CD1c-positive myeloid dendritic cell (primary cell): ENCODE measurements at regions not wholly inside any gene's neighbourhood (a gene's known extent, or its start where the extent isn't known, plus 50 kb on each side); places are given as distances from the start of the nearest gene placed in this dataset.
"Not testable (repeated sequence)": the region's sequence is repeated elsewhere in the genome, so short reads cannot be mapped to it uniquely, and the experiment has no call there.

Experiments
- DNase-seq: peaks from one replicate; pipeline ENCODE4 v3.0.0-alpha.2; 2016; ENCODE audit errors: extremely low spot score

DNA sequence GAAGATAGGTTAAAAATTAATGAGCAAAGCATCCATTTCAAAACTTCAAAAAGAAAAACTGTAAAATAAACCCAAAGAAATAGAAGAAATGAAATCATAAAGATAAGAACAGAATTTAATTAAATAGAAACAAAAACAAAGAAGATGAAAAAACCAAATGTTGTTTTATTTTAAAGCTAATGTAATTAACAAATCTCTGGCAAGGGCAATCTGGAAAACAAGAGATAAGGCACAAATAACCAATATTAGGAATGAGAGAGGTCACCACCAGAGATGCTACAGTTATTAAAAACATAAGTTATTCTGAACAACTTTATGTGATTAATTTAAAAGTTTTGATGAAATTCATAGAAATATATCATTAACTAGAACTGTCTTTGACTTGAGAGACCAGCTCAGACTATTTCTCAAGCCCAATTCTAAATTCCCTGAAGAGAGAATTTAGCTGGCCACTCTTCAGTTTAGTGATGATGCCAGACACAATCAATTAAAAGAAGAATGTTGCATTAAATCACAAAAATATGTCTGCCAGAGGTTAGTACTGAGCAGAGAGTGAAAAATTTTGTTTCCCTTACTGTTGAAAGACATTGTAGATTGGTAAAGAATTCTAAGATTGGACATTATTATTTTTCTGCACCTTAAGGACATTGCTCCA, 227.4 kb upstream of the VLDLR start:
- DNase-seq, result not testable (repeated sequence)

DNA sequence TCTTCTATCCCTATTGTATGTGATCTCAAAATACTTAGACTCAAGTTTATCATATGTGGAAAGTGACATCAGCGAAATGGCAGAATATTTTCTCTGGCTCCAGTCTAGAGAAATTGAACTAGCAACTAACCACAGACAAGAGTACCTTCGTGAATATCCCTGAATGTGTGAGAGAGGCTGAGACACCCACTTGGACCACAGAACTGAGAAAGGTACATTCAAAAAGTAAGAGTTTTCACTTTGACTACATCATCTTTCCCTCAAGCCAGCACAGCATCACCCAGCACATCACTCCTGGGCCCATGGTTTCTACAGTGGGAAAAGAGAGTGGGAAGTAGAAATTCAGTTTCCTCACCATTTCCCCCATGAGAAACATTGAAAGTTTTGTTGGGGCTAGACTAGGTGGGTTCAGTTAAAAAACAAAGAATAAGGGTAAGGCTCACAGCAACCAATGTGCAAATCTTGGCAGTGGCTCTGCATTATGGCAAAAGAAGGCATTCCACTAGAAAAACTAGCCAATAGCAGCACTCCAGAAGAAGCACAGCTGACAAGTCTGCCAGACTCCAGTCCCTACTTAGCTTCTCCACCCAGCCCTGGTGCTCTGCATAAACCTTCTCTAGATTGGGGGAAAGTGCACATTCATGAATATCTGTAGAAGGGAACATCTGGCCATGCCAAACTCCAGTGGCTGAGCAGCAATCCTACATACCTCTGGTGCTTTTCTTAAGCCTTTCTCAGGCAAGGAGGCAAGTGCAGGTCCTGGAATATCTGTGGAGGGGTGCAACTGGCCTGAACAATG, 225.6 kb upstream of the VLDLR start:
- DNase-seq, result no peak

DNA sequence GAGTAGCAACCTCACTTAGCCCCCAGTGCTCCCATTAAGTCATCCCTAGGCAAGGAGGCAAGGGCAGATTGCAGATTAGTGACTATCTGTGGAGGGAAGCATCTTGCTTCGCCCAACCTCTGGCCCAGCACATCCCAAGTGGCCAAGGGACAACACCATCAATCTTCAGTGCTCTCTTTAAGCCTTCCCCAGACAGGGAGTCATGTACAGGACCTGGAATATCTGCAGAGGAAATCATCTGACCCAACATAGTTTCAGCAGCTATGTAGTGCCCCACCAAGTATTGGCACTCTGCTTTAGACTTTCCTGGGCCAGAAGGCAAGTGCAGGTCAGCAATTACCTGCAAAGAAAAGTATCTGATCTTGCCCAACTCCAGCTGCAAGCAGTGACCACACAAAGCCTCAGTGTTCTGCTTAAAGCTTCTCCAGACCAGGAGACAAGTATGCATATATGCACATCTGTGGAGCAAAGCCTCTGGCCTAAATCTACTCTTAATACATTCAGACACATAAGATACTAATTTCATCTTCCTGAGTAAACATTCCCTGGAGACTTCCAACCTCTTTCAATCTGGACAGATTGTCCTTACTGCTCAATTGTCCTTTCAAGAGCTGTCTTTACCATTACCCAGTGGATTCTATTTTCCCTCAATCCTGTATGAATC, 224.8 kb upstream of the VLDLR start:
- no peak for DNase-seq

DNA sequence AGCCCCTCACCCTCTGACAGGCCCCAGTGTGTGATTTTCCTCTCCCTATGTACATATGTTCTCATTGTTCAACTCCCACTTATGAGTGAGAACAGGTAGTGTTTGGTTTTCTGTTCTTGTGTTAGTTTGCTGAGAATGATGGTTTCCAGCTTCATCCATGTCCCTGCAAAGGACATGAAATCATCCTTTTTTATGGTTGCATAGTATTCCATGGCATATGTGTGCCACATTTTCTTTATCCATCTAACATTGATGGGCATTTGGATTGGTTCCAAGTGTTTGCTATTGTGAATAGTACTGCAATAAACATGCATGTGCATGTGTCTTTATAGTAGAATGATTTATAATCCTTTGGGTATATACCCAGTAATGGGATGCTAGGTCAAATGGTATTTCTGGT, 223.7 kb upstream of the VLDLR start:
- DNase-seq, result not testable (repeated sequence)

DNA sequence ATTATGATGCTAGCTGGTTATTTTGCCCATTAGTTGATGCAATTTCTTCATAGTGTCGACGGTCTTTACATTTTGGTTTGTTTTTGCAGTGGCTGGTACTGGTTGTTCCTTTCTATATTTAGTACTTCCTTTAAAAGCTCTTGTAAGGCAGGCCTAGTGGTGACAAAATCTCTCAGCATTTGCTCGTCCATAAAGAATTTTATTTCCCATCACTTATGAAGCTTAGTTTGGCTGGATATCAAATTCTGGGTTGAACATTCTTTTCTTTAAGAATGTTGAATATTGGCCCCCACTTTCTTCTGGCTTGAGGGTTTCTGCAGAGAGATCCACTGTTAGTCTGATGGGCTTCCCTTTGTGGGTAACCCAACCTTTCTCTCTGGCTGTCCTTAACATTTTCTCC, 219.8 kb upstream of the VLDLR start:
- not testable (repeated sequence) for DNase-seq

DNA sequence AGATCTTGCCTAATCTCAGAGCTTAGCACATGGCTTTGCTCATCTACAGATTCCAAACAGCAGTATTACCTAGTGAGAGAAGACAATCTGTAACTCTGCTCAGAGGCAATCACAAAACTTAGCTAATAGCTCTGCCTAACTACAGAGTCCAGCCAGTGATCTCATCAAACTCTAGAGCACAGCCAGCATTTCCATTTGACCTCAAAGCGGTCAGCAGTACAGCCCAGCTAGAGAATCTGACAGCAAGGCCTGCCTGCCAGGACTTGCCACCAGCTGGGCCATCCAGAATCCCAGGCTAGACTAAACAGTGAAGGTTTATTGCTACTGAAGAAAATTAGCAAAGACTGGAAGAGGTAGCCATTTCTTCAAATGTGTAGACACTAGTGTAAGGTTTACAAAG, 217.9 kb upstream of the VLDLR start:
- DNase-seq, result no peak

DNA sequence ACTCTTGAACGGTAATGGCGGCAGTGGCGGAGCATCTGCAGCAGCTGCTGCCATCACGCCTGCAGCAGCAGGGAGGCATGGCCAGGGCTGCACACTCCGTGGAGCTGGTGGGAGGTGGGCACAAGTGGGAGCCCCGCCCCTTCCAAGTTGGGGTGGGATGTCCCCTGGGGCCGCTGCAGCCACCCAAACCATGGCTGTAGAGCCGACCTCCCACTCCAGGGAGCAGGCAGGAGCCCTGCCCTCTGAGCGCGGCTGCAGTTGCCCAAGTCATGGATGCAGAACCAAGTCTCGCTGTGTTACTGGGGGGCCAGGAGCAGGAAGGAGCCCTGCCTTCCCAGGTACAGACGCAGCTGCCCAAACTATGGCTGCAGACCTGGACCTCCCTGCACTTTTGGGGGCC, 215.3 kb upstream of the VLDLR start:
- no peak for DNase-seq

DNA sequence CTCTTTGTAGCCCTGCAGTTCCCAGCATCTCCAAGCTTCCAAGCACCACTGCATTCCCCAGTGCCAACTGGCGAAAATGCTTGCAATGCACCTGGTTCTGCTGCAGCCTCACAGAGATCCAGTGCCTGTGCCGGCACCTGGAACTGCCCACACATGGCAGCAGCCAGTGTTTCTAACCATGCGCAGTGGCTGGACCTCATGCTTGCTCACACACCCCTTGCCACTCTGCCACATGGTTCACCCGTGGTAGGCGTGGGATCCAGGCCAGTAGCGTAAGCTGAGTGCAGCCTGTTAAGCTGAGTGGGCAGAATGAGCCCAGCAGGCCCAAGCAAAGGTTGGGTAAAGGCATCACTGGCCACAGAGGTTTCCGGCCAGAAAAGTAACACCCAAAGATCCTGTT, 214.1 kb upstream of the VLDLR start:
- DNase-seq, result no peak

DNA sequence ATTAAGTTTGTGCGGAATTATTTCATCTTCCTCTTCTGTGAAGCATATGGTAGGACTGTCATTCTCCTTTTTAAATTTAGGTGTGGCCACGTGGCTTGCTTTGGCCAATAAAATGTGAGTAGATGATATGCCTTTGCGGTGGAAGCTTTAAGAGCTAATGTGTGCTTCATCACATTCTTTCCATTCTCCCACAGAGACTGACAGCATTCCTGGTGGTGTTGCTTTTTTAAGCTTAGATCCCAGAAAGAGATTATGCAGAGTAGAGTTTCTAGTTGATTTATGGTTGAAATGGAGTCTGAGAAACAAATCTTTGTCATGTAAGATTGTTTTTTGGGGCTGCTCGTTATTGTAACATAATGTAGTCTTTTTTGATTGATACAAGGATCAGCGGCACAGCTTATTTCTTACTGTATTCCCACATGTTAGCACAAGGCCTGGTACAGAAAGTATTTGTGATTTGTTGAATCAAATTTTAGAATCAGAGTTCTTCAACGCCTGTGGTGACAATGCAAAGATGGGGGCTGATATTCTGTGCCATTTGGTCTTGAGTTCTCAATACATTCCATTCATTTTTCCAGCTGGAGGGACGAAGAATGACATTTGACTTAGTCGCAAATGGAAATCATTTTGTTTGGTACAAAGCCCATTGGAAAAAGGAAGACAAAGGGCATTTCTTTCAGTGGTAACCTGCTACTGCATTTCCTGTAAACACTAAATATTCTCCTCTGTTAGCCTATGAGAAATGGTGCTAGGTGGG, 209.9 kb upstream of the VLDLR start:
- no peak for DNase-seq

DNA sequence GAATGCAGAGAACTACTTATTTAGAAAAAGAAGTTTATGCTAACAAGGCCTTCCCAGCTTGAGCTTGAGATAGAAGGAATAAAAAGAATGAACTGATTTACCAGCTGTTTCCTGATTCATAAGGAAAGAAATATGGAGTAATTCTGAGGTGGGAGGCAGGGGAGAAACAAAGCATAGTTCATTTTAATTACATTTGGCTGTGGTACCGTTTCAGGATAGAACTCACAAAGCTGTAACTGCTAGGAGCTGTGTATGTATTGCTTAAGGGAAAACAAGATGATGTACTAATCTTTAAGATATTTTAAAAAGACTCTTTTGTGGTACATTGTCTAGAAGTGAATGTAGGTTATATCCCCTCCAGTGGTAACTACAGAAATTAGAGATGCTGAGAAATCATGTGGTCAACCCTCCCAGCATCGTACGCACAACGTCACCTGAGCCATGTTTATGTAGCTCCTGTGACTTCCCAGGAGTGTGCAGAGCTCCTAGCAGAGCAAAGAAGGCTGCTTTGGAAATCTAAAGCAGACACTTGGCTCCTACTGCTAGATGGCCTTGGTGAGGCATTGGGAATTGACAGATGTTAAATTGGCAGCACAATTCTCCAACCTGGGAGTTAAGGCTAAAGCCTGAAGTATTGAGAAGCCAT, 208.3 kb upstream of the VLDLR start:
- no peak for DNase-seq

DNA sequence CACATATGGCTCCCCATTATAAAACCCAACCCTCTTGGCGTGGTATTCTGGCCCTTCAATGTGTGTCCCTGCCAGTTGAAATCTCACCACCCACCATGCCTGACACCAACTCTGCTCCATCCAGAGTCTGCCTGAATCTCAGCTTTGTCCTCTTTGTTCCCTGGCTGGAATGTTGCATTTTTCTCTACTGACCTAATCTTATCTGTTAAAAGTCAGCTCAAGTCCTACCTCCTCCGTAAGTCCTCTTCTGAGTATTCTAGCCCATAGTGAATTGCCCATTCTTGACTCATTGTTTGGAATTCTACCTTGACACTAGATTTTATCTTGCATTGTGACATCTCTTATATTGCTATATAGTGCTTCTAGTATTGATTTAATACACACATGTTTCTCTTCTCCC, 207.1 kb upstream of the VLDLR start:
- DNase-seq, result no peak

DNA sequence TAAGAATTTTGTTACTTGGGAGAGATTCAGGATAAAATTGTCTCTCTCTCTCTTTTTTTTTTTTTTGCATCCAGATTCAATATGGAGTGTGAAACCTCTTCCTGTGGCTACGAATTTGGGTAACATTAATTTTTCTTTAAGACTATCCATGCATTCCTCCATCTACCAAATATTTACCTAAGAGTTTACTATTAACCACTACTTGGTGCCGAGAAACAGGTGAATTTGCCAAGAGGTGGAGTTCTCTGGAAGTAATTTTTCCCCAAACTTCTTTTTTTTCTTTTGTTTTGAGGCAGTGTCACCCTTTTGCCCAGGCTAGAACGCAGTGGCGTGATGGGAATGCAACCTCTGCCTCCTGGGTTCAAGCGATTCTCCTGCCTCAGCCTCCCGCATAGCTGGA, 206.3 kb upstream of the VLDLR start:
- DNase-seq, result no peak

DNA sequence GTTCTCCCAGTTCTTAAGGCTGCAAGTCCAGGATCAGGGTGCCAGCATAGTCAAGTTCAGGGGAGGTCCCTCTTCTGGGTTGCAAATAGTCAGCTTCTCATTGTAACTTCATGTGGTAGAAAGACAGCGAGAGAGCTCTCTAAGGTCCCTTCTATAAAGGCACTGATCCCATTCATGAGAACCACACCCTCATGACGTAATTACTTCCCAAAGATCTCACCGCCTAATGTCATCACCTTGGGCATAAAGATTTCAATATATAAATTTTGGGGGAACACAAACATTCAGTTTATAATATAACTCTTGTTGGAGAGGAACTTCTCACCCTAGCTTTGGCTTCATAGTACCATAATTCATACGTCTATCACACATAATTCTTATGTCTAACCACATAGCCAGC, 203.9 kb upstream of the VLDLR start:
- no peak for DNase-seq

DNA sequence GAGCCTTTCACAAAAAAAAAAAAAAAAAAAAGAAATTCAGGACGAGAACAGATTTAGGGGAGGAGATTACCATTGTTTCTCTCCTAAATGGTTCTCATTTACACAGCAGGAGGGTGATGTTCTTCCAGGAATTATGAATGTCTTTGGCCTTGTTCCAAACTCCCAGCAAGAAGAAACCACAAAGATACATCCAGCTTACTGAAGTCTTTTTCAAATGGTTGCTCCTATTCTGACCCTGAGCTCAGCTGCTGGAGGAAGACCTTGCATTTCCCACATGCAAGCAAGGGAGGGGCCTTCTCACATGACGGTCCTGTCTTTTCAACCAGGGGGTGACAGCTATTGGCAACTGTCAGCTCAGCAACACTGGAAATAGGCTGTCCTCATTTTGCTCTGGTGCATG, 203.0 kb upstream of the VLDLR start:
- no peak for DNase-seq

DNA sequence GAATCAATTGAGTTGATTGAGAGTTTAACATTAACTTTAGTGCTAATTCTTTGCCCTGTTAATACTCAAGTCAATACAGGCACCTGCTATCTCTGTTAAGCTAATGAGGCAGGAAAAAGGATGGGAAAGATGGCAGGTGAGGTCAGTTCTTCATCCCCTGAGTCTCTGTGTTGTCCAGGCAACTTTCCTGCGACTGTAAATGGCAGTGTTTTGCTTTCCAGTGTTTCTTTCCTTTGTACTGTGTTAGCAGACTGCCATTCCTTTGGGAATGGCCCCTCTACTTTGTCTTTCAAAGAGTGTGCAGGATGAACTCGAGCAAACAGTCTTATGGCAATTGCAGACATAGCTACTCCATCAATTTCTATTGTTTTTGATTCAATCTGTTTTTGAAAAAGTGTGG, 202.2 kb upstream of the VLDLR start:
- no peak for DNase-seq

DNA sequence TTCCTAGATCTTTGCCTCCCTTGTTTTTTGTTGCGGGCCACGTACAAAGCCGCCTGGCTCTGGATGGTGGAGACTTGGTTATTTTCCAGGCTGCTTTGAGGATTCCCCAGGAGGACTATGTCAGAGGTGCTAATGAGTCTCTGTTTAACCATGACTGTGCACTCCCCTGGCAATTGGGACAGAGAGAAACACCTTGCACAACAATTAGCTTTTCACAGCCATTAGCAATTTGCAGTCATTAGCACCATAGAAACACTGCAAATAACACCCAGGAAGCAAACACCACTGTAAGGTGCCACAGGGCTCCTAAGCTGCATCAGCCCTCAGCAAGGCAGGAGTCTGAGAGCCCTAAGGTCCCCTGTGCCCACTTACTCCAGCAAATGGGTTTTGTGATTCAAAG, 201.0 kb upstream of the VLDLR start:
- no peak for DNase-seq

DNA sequence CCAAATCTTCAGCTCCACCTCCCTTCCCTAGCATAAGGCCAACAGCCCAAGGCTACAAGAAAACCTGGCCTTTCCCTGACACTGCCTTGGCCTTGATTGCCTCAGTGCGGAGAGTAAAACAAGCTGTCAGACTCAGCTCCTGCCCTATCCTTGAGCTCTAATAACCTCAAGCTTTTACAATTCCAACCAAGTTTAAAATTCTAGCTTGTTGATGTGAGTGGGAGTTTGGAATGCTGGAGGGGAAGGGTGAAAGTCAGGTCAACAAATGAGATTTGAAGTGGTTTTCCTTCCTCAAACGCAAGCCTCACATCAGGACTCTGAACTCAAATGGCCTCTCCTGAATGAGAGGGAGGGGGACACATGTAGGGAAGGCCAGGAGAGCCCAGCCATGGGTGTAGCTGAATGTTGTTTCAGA, 197.0 kb upstream of the VLDLR start:
- DNase-seq, result no peak

DNA sequence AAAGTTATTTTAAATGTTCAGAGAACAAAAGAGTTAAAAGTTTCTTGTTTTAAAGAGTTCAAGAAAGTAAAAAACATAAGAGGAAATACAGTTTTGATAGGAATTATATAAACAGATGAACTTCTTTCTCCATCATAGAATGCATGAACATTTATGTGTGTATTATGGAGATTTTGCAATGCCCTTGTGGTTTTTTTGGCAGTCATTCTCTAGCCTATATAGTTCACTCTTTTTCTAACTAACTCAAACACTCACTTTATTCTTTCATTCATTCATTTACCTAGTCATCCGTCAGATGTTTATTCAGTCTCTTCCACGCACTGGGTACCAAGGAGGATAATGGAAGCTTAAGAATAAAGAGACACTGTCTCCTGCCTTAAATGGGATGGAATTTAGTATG, 195.9 kb upstream of the VLDLR start:
- no peak for DNase-seq

DNA sequence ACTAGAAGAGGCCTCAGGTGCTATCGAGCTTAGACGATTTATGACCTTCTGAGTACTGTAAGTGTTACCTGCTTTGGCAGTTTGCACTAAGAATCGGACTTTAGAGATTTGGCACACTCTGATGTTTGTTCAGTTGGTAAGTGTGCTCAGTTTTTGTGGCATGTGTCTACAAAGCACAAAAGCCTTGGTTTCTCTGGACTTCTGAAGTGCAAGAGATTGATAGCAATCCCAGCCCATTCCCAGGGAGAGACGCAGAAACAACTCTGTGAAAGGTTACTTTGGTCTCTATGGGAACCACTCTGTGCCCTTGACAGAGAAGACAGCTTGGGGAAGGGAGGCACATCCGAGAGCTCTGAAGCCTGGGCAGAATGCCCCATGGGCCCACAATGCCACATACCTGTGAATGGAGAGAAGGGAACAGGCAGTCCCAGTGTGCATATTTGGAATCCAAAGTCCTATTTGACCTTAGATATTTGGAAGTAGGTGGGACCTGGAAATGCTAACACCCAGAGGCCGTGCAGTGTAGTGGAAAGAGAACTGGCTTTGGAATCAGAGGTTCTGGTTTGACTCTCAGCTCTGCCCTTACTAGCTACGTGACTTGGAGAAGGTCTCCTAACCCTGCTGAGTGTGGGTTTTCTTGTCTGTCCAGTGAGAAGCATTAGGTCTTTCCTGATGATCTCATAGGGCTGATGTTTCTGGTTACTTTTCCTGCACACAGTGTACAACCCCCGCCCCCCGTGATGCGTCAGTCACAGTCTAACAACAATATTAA, 194.3 kb upstream of the VLDLR start:
- no peak for DNase-seq

DNA sequence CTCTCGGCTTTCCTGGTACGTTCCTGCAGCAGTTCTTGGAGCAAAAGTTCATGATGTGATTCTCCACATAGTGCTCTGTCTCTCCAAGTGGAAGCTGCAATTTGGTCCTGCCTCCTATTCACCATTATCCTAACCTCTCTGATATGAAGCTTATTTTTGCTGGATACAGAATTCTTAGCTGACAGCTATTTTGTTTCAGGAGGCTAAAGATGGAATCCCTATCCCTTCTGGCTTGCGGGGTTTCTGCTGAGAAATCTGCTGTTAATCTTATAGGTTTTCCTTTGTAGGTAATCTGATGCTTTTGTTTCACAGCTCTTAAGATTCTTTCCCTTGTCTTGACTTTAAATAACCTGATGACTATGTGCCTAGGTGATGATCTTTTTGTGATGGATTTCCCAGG, 181.6 kb upstream of the VLDLR start:
- DNase-seq, result no peak

DNA sequence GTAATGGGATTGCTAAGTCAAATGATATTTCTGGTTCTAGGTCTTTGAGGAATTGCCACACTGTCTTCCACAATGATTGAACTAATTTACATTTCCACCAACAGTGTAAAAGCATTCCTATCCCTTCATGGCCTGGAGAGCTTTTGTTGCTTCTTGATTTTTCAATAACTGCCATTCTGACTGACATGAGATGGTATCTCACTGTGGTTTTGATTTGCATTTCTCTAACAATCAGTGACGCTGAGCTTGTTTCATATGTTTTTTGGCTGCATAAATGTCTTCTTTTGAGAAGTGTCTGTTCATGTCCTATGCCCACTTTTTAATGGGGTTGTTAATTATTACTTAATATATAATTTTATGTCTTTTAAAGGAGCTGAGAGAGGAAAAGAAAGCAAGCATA, 177.7 kb upstream of the VLDLR start:
- DNase-seq, result not testable (repeated sequence)
